ENCODE measurements at regions not wholly inside any gene's neighbourhood (a gene's known extent, or its start where the extent isn't known, plus 50 kb on each side); places are given as distances from the start of the nearest gene placed in this dataset.
"Not testable (repeated sequence)": the region's sequence is repeated elsewhere in the genome, so short reads cannot be mapped to it uniquely, and the experiment has no call there.

GRCh38 chr4:189664693-189665250 is 275.9 kb upstream of the FRG1 start:
- H3K4me1 ChIP-seq: no peaks in the 10 kb centered on the region
- H3K27ac ChIP-seq: no peak overlapping the region
- peaks cover 0 to 2% (median 0%) of the 10 kb centered on the region in 4 donors for H3K9me3 ChIP-seq
- WGBS, 2 donors: 90% methylated on average over 21 to 22 of the region's 27 CpGs
- no peaks in the 10 kb centered on the region for H3K27me3 ChIP-seq
- no peak for DNase-seq (ENCODE audit: low spot score in 2 of 2)
- H3K36me3 ChIP-seq: no peaks in the 10 kb centered on the region
- TF ChIP-seq EP300 (IDR thresholded peaks at IDR 0.05) (no peak), POLR2A (IDR thresholded peaks at IDR 0.05) (no peak)
- TF ChIP-seq, protein P1, sequence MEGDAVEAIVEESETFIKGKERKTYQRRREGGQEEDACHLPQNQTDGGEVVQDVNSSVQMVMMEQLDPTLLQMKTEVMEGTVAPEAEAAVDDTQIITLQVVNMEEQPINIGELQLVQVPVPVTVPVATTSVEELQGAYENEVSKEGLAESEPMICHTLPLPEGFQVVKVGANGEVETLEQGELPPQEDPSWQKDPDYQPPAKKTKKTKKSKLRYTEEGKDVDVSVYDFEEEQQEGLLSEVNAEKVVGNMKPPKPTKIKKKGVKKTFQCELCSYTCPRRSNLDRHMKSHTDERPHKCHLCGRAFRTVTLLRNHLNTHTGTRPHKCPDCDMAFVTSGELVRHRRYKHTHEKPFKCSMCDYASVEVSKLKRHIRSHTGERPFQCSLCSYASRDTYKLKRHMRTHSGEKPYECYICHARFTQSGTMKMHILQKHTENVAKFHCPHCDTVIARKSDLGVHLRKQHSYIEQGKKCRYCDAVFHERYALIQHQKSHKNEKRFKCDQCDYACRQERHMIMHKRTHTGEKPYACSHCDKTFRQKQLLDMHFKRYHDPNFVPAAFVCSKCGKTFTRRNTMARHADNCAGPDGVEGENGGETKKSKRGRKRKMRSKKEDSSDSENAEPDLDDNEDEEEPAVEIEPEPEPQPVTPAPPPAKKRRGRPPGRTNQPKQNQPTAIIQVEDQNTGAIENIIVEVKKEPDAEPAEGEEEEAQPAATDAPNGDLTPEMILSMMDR (IDR thresholded peaks at IDR 0.05): no peak
- no peak overlapping the region for H3K4me3 ChIP-seq

DNA sequence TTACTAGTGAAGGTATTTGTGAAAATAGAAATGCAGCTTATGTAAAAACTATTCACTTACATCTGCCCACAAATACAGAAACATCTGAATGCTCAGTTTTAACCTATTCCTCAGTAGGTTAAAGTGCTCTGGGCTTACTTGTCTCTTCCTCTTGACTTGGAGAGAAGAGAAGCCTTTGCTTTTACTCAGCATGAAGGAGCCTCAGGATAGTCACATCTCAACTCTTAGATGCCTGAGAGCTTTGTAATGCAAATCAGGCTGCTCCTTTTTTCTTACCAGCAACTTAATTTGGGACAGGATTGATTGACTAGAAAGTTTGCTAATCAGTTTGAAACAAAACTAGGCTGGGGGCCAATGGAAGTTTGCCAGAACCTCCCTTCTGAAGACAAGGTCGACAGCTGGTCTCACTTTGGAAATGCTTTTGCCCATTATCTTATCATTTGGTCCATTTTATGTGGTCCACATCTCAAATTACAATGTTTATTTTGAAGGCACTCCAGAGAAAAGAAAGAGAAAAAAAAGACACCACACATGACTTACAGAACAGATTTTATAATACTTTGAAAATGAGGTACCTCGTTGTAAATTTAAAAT is 274.9 kb upstream of the FRG1 start:
- H3K4me1 ChIP-seq: not testable (repeated sequence)

DNA sequence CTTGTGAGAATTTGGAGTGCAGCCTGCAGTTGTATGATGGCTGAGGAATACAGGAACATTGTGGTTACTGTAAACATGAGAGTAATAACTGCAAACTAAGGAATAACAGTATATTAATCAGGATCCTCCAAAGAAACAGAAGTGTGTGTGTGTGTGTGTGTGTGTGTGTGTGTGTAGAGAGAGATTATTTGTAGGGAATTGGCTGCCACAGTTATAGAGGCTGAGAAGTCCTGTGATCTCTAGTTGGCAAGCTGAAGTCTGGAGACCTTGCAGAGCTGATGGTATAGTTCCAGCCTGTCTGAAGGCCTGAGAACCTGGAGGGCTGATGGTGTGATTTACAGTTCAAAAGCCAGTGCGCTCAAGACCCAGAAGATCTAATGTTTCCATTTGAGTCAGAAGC is 273.3 kb upstream of the FRG1 start:
- 100% methylated on average over 1 of the region's 1 CpG for WGBS, 2 donors
- H3K27me3 ChIP-seq; DNase-seq (ENCODE audit: low spot score in 2 of 2); H3K36me3 ChIP-seq; H3K4me3 ChIP-seq; H3K4me1 ChIP-seq; H3K9me3 ChIP-seq; H3K27ac ChIP-seq: not testable (repeated sequence)

More for the DNA sequence above, 274.9 kb upstream of the FRG1 start:
- 39 to 43% methylated on average over 2 of the region's 2 CpGs for WGBS, 2 donors
- not testable (repeated sequence) for DNase-seq (ENCODE audit: low spot score in 2 of 2); H3K4me3 ChIP-seq; H3K36me3 ChIP-seq; H3K27me3 ChIP-seq; H3K27ac ChIP-seq; H3K9me3 ChIP-seq

- not testable (repeated sequence) for H3K4me3 ChIP-seq; DNase-seq (ENCODE audit: low spot score in 2 of 2); H3K36me3 ChIP-seq; H3K27ac ChIP-seq; H3K9me3 ChIP-seq; H3K27me3 ChIP-seq; H3K4me1 ChIP-seq
- no CpG with 5 or more reads among the region's 8 CpGs for WGBS, 2 donors
Observed at GRCh38 chr4:189697675-189698245, 242.9 kb upstream of the FRG1 start.

DNA sequence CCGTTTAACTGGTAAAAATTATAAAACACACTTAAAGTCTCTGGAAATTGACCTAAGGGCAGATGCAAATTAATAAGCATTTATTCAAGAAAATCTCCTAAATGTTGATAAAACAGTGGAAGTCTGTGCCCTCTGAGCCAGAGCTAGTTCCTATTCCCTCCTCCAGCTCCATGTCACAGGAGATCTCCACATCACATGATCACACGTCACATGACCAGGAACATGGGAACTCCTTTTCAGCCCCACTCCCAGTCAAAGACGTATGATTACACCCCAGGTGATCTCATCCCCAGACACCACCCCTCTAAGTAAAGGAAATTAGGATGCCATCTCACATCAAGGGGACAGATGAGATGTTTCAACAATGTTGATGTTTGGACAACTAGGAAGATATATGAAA is 237.7 kb upstream of the FRG1 start:
- WGBS, 2 donors: 88 to 89% methylated on average over 3 of the region's 3 CpGs

GRCh38 chr4:189706821-189707220 is 233.9 kb upstream of the FRG1 start:
- 41 to 44% methylated on average over 4 of the region's 4 CpGs for WGBS, 2 donors
- DNase-seq (ENCODE audit: low spot score in 2 of 2); H3K27ac ChIP-seq; H3K4me3 ChIP-seq; H3K27me3 ChIP-seq; H3K36me3 ChIP-seq; H3K4me1 ChIP-seq: not testable (repeated sequence)
- peaks cover 0 to 12% (median 0%) of the 10 kb centered on the region in 4 donors for H3K9me3 ChIP-seq

More for the DNA sequence above, 237.7 kb upstream of the FRG1 start:
- not testable (repeated sequence) for H3K27me3 ChIP-seq; H3K9me3 ChIP-seq; H3K4me1 ChIP-seq; DNase-seq (ENCODE audit: low spot score in 2 of 2); H3K27ac ChIP-seq; H3K36me3 ChIP-seq; H3K4me3 ChIP-seq

DNA sequence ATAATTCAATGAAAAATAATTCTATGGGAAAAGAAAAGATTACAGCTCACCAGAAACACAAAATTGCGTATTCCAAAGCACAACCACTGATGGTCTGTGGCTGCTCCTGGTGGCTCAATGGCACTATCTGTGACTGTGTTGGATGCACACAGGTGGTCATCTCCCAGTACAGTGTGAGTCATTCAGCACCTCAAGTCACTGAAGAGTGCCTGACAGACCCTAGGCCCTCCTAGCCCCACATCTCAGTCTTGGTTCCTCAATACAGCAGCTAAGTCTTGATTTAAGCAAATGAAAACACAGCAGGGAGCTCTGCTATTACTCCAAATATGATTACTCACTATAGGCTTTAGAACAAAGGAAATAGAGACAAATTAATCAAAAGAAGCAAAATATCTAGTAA is 233.4 kb upstream of the FRG1 start:
- DNase-seq (ENCODE audit: low spot score in 2 of 2): not testable (repeated sequence)
- 93 to 95% methylated on average over 1 of the region's 1 CpG for WGBS, 2 donors

GRCh38 chr4:189711956-189712355 is 228.7 kb upstream of the FRG1 start:
- H3K4me1 ChIP-seq; DNase-seq (ENCODE audit: low spot score in 2 of 2); H3K27ac ChIP-seq; H3K27me3 ChIP-seq; H3K36me3 ChIP-seq; H3K4me3 ChIP-seq: not testable (repeated sequence)
- 81 to 95% methylated on average over 3 of the region's 3 CpGs for WGBS, 2 donors
- H3K9me3 ChIP-seq: peaks cover 0 to 12% (median 0%) of the 10 kb centered on the region in 4 donors

More for the DNA sequence above, 233.4 kb upstream of the FRG1 start:
- H3K4me3 ChIP-seq, H3K4me1 ChIP-seq, H3K27ac ChIP-seq, H3K36me3 ChIP-seq, H3K27me3 ChIP-seq: not testable (repeated sequence)
- H3K9me3 ChIP-seq: peaks cover 0 to 12% (median 0%) of the 10 kb centered on the region in 4 donors

GRCh38 chr4:189721016-189721993 is 219.4 kb upstream of the FRG1 start:
- H3K4me3 ChIP-seq; H3K36me3 ChIP-seq; H3K9me3 ChIP-seq; H3K27me3 ChIP-seq; DNase-seq (ENCODE audit: low spot score in 2 of 2); H3K27ac ChIP-seq; H3K4me1 ChIP-seq: not testable (repeated sequence)
- WGBS, 2 donors: 78 to 88% methylated on average over 17 of the region's 17 CpGs

GRCh38 chr4:189722324-189723003 is 218.2 kb upstream of the FRG1 start:
- 65 to 87% methylated on average over 20 to 21 of the region's 23 CpGs for WGBS, 2 donors
- not testable (repeated sequence) for H3K36me3 ChIP-seq; H3K4me3 ChIP-seq; H3K4me1 ChIP-seq; H3K27me3 ChIP-seq; H3K27ac ChIP-seq; H3K9me3 ChIP-seq; DNase-seq (ENCODE audit: low spot score in 2 of 2)

- not testable (repeated sequence) for H3K27me3 ChIP-seq; H3K36me3 ChIP-seq; H3K9me3 ChIP-seq; H3K4me1 ChIP-seq; H3K4me3 ChIP-seq; DNase-seq (ENCODE audit: low spot score in 2 of 2); H3K27ac ChIP-seq
- 82 to 83% methylated on average over 4 to 6 of the region's 6 CpGs for WGBS, 2 donors
Observed at GRCh38 chr4:189727982-189728638, 212.6 kb upstream of the FRG1 start.
